ENCODE measurements at regions not wholly inside any gene's neighbourhood (a gene's known extent, or its start where the extent isn't known, plus 50 kb on each side); places are given as distances from the start of the nearest gene placed in this dataset.

DNA sequence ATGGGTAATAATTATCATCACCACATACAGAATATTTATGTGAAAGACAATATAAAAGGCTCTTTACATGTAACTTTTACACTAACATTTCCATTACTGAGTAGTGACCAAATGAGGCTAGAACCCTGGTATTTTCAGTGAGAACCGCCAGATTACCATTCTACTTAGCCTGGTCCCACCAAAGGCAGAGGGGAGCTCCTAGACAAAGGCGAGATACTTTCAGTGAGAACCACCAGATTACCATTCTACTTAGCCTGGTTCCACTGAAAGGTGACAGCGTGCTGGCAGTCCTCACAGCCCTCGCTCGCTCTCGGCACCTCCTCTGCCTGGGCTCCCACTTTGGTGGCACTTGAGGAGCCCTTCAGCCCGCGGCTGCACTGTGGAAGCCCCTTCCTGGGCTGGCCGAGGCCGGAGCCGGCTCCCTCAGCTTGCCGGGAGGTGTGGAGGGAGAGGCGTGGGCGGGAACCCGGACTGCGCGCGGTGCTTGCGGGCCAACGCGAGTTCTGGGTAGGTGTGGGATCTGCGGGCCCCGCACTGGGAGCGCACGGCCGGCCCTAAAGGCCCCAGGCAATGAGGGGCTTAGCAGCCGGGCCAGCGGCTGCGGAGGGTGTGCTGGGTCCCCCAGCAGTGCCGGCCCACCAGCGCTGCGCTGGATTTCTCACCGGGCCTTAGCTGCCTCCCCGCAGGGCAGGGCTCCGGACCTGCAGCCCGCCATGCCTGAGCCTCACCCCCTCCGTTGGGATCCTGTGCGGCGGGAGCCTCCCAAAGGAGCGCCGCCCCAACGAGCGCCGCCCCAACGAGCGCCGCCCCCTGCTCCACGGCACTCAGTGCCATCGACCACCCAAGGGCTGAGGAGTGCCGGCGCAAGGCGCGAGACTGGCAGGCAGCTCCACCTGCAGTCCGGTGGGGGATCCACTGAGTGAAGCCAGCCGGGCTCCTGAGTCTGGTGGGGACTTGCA is 1276.1 kb downstream of the PCDH7 start:
- no peak overlapping the region for H3K4me3 ChIP-seq
- intact Hi-C loops (cut with DNase I): no loop called here
- H3K9me3 ChIP-seq (replicated peaks in 1 of 3): no peaks in the 10 kb centered on the region
- WGBS, 4 donors: 82 to 93% (median 88%) methylated on average over 18 to 55 of the region's 55 CpGs
- no peak overlapping the region for H3K27ac ChIP-seq
- TF ChIP-seq CTCF (IDR thresholded peaks at IDR 0.05): no peak
- H3K4me1 ChIP-seq (replicated peaks in 1 of 2): no peaks in the 10 kb centered on the region
- no peak for DNase-seq
- no peaks in the 10 kb centered on the region for H3K36me3 ChIP-seq (replicated peaks in 1 of 2)
- no peaks in the 10 kb centered on the region for H3K27me3 ChIP-seq

DNA sequence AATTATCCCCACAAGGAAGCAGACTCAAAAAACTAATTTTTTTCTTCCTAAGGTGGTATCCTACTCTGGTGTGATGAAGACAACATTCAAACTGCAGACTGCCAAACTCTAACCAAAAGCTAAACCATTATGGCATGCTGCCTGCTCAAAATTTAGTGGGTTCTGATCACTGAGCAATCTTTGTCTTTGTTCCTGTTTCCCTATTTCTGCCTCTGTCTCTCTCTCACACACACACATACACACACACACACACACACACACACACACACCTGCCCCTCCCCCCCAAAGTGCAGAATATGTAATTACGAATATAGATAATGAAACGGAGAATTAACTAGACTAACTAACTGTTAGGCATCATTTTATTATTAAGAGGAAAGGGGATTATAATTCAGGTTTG is 1278.6 kb downstream of the PCDH7 start:
- no peaks in the 10 kb centered on the region for H3K9me3 ChIP-seq (replicated peaks in 1 of 3)
- no peak overlapping the region for H3K4me3 ChIP-seq
- intact Hi-C loops (cut with DNase I): no loop called here
- H3K27ac ChIP-seq: no peak overlapping the region
- DNase-seq: no peak
- TF ChIP-seq POLR2A (IDR thresholded peaks at IDR 0.05) (no peak), CTCF (IDR thresholded peaks at IDR 0.05) (no peak)
- no peaks in the 10 kb centered on the region for H3K27me3 ChIP-seq
- 62 to 79% (median 70%) methylated on average over 2 of the region's 2 CpGs for WGBS, 4 donors
- H3K36me3 ChIP-seq (replicated peaks in 1 of 2): no peaks in the 10 kb centered on the region
- no peaks in the 10 kb centered on the region for H3K4me1 ChIP-seq (replicated peaks in 1 of 2)

- H3K27ac ChIP-seq: no peak overlapping the region
- no peak for DNase-seq
- H3K9me3 ChIP-seq (replicated peaks in 1 of 3): no peaks in the 10 kb centered on the region
- H3K36me3 ChIP-seq (replicated peaks in 1 of 2): no peaks in the 10 kb centered on the region
- no peak for TF ChIP-seq POLR2A (IDR thresholded peaks at IDR 0.05)
- no peak for TF ChIP-seq CTCF (IDR thresholded peaks at IDR 0.05)
- 54 to 70% (median 63%) methylated on average over 1 of the region's 1 CpG for WGBS, 4 donors
- H3K4me1 ChIP-seq (replicated peaks in 1 of 2): no peaks in the 10 kb centered on the region
- no peak overlapping the region for H3K4me3 ChIP-seq
- H3K27me3 ChIP-seq: no peaks in the 10 kb centered on the region
- intact Hi-C loops (cut with DNase I): no loop called here
Measured at GRCh38 chr4:31999848-32000247, 1279.7 kb downstream of the PCDH7 start.

DNA sequence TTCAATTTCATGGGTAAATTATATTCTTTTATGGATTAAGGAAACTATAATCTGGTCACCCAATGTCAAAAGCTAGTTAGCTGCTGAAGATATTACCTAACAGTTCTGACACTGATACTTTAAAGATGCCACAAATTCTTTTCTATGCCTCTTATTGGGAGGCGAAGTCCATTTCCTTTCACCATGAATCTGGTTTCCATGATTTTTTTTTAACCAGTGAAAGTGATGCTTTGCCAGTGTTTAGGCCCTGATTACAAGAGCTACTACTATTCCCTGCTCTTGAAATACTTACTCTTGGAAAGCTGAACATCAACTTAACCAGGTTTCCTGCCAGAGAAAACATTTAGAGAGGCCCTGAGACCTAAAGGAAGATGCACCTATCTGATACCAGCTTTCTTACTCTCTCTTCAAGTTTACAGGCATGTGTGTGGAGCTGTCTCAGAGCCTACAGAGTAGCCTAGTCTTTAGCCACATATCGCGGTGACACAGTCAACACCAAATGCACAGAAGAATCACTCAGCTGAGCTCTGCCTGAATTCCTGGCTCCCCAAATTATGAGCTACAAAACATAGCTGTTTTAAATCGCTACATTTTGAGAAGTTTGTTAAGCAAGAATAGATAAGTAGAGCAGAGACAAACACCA is 1280.8 kb downstream of the PCDH7 start:
- H3K9me3 ChIP-seq (replicated peaks in 1 of 3): no peaks in the 10 kb centered on the region
- H3K27ac ChIP-seq: no peak overlapping the region
- TF ChIP-seq CTCF (IDR thresholded peaks at IDR 0.05): no peak
- TF ChIP-seq POLR2A (IDR thresholded peaks at IDR 0.05): no peak
- no peaks in the 10 kb centered on the region for H3K36me3 ChIP-seq (replicated peaks in 1 of 2)
- DNase-seq: no peak
- intact Hi-C loops (cut with DNase I): no loop called here
- 82 to 91% (median 84%) methylated on average over 4 of the region's 4 CpGs for WGBS, 4 donors
- H3K27me3 ChIP-seq: no peaks in the 10 kb centered on the region
- no peaks in the 10 kb centered on the region for H3K4me1 ChIP-seq (replicated peaks in 1 of 2)
- no peak overlapping the region for H3K4me3 ChIP-seq

All from adrenal gland (tissue), 9 donors.